Neutrophil (primary cell): ENCODE measurements at regions not wholly inside any gene's neighbourhood (a gene's known extent, or its start where the extent isn't known, plus 50 kb on each side); places are given as distances from the start of the nearest gene placed in this dataset.

ENCODE experiments used
- H3K27ac ChIP-seq: fragments of 200-600 bp; sonication (generic); 2 replicates; pipeline ENCODE4 v1.5.1; 2016; ENCODE audit warnings: mild to moderate bottlenecking, moderate library complexity
- H3K27me3 ChIP-seq: fragments of 200-600 bp; sonication (generic); 2 replicates; pipeline ENCODE4 v1.6.0; 2016; ENCODE audit warnings: mild to moderate bottlenecking
- H3K36me3 ChIP-seq: fragments of 200-600 bp; sonication (generic); 2 replicates; pipeline ENCODE4 v1.5.1; 2017
- H3K4me1 ChIP-seq, 2 experiments: fragments of 200-600 bp in 1 of 2; sonication (generic) in 1 of 2; 1 replicate in 1 of 2; 2 replicates in 1 of 2; pipeline versions ENCODE4 v1.5.1 to v1.6.1; 2013 to 2016; ENCODE audit warnings: low read depth in 1 of 2, low read length in 1 of 2, mild to moderate bottlenecking in 1 of 2, moderate library complexity in 1 of 2; ENCODE audit not compliant: control insufficient read depth in 1 of 2, insufficient read depth in 1 of 2
- H3K4me3 ChIP-seq, 2 experiments: fragments of 200-600 bp in 1 of 2; sonication (generic) in 1 of 2; 1 replicate in 1 of 2; 2 replicates in 1 of 2; pipeline ENCODE4 v1.5.1; 2013 to 2016; ENCODE audit warnings: low read depth in 1 of 2, low read length in 1 of 2, mild to moderate bottlenecking in 1 of 2, moderate library complexity in 1 of 2
- H3K9me3 ChIP-seq: fragments of 200-600 bp; sonication (generic); 2 replicates; pipeline ENCODE4 v1.5.1; 2016
- TF ChIP-seq, protein P1 (sequence below): fragments of 200-600 bp; sonication (generic); IDR thresholded peaks from 2 replicates; pipeline ENCODE4 v1.5.1; 2016; ENCODE audit warnings: antibody characterized with exemption

GRCh38 chrX:124250835-124251437, 81.5 kb upstream of the TEX13D start:
- H3K9me3 ChIP-seq, result no peaks in the 10 kb centered on the region
- TF ChIP-seq, protein P1, sequence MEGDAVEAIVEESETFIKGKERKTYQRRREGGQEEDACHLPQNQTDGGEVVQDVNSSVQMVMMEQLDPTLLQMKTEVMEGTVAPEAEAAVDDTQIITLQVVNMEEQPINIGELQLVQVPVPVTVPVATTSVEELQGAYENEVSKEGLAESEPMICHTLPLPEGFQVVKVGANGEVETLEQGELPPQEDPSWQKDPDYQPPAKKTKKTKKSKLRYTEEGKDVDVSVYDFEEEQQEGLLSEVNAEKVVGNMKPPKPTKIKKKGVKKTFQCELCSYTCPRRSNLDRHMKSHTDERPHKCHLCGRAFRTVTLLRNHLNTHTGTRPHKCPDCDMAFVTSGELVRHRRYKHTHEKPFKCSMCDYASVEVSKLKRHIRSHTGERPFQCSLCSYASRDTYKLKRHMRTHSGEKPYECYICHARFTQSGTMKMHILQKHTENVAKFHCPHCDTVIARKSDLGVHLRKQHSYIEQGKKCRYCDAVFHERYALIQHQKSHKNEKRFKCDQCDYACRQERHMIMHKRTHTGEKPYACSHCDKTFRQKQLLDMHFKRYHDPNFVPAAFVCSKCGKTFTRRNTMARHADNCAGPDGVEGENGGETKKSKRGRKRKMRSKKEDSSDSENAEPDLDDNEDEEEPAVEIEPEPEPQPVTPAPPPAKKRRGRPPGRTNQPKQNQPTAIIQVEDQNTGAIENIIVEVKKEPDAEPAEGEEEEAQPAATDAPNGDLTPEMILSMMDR, result no peak
- H3K27me3 ChIP-seq, result no peaks in the 10 kb centered on the region

DNA sequence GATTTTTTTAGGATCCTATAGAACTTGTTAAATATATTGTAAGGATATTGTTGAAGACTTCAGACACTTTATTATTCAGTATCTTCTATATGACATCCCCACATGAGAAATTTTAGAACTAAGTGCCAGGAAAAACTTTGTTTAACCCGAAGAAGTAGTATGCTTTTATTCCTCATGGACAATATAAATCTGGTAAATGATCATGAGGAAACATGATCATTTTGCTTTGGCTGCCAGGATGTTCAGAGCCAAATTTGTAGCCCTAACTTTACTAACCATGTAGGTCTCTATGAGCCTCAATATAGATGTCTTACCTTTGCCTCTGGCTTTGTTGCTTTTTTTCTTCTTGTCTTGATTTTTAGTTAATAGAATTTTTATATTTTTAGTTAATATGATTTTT, 77.8 kb upstream of the TEX13D start:
- TF ChIP-seq, protein P1, result no peak
- Histone ChIP-seq H3K36me3 (no peaks in the 10 kb centered on the region), H3K27me3 (no peaks in the 10 kb centered on the region), H3K4me1 (peaks cover 0 to 12% of the 10 kb centered on the region in 2 experiments), H3K27ac (no peak overlapping the region), H3K4me3 (no peak overlapping the region), H3K9me3 (no peaks in the 10 kb centered on the region)

More at GRCh38 chrX:124250835-124251437, 81.5 kb upstream of the TEX13D start:
- Histone ChIP-seq H3K36me3 (no peaks in the 10 kb centered on the region), H3K27ac (no peak overlapping the region), H3K4me3 (no peak overlapping the region), H3K4me1 (peaks cover 4 to 6% of the 10 kb centered on the region in 2 experiments)

DNA sequence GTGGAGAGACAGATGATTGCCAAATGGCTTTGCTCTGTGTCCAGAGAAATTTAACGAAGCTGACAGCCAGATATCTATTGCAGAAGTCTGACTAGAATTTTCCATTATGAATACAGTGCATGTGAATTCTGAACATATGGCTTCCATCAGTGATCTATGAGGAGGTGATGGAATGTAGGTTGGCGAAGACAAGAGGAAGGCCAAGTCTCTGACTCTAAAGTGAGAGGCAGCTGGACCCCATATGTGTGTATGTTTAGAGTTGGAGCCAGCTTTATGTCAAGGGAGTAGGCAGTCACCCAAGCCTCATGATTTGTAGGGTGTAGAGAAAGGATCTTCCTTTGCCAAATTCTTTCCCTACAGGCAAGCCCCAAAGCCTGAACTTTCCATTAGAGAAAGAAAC, 76.2 kb upstream of the TEX13D start:
- Histone ChIP-seq H3K4me3 (no peak overlapping the region), H3K4me1 (peaks cover 9 to 24% of the 10 kb centered on the region in 2 experiments), H3K36me3 (no peaks in the 10 kb centered on the region), H3K27ac (no peak overlapping the region), H3K9me3 (no peaks in the 10 kb centered on the region), H3K27me3 (no peaks in the 10 kb centered on the region)
- TF ChIP-seq, protein P1, result no peak

DNA sequence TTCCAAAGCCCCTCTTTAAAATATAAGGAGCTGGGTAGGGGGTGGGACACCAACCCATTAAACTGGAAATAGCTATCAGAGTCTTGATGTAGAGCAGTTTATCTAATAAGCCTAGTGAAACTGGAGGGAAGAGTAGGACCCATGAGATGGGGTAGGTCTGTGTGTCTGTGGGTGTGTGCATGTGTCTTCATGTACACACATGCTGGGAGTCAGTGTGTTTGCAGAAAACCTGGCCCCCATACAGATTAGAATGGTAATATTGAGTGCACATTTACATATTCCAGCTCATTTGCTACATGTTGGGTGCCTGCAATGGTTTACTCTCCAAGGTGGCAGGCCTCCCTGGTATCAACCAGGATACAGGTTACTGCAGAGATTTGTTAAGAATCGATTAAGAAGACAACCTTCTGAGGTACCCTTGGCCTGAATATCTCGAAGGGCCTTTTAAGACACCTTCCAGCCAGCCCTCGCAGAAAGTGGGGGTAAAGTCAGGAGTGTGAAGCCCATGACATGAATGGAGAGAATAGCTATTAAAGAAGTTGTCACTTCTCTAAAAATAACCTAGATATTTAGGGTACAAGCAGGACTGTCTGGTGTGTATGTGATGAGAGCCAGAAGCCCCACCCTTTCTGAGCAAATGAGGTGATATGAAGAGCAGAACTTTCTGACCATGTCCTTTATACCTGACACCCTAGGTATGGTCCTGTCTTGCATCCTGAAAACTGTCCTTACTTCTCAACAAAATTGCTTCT, 75.7 kb upstream of the TEX13D start:
- peaks cover 13 to 28% of the 10 kb centered on the region in 2 experiments for H3K4me1 ChIP-seq
- TF ChIP-seq, protein P1, result no peak
- no peaks in the 10 kb centered on the region for H3K36me3 ChIP-seq
- H3K4me3 ChIP-seq, result no peak overlapping the region
- H3K27me3 ChIP-seq, result no peaks in the 10 kb centered on the region
- H3K9me3 ChIP-seq, result no peaks in the 10 kb centered on the region
- no peak overlapping the region for H3K27ac ChIP-seq

GRCh38 chrX:124257924-124258702, 74.3 kb upstream of the TEX13D start:
- H3K9me3 ChIP-seq, result no peaks in the 10 kb centered on the region
- TF ChIP-seq, protein P1, result no peak
- peaks cover 17 to 36% of the 10 kb centered on the region in 2 experiments for H3K4me1 ChIP-seq

More at GRCh38 chrX:124257924-124258702, 74.3 kb upstream of the TEX13D start:
- Histone ChIP-seq H3K4me3 (no peak overlapping the region), H3K27me3 (no peaks in the 10 kb centered on the region), H3K36me3 (no peaks in the 10 kb centered on the region), H3K27ac (no peak overlapping the region)
